ENCODE measurements at regions not wholly inside any gene's neighbourhood (a gene's known extent, or its start where the extent isn't known, plus 50 kb on each side); places are given as distances from the start of the nearest gene placed in this dataset.

- TF ChIP-seq KAT2A (conservative IDR thresholded peaks at IDR 0.05; ENCODE audit: control insufficient read depth, low read depth, low read length), result no peak
- no peak for TF ChIP-seq ZBTB11 (CRISPR knock-in tag; IDR thresholded peaks at IDR 0.05)
- no peak for TF ChIP-seq FOXM1 (IDR thresholded peaks at IDR 0.05; ENCODE audit: low read depth, low read length)
- no peak for TF ChIP-seq POLR2AphosphoS5 (IDR thresholded peaks at IDR 0.05; ENCODE audit: low read length)
- TF ChIP-seq, protein P1, sequence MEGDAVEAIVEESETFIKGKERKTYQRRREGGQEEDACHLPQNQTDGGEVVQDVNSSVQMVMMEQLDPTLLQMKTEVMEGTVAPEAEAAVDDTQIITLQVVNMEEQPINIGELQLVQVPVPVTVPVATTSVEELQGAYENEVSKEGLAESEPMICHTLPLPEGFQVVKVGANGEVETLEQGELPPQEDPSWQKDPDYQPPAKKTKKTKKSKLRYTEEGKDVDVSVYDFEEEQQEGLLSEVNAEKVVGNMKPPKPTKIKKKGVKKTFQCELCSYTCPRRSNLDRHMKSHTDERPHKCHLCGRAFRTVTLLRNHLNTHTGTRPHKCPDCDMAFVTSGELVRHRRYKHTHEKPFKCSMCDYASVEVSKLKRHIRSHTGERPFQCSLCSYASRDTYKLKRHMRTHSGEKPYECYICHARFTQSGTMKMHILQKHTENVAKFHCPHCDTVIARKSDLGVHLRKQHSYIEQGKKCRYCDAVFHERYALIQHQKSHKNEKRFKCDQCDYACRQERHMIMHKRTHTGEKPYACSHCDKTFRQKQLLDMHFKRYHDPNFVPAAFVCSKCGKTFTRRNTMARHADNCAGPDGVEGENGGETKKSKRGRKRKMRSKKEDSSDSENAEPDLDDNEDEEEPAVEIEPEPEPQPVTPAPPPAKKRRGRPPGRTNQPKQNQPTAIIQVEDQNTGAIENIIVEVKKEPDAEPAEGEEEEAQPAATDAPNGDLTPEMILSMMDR (IDR thresholded peaks at IDR 0.05 in 2 of 3, conservative IDR thresholded peaks at IDR 0.05 in 1 of 3; ENCODE audit: control insufficient read depth in 2 of 3, extremely low read depth in 1 of 3, insufficient read depth in 1 of 3, low read depth in 3 of 3, low read length in 3 of 3), result no peak
- TF ChIP-seq SPI1 (IDR thresholded peaks at IDR 0.05; ENCODE audit: borderline replicate concordance, insufficient read depth, low read depth, low read length), result no peak
- TF ChIP-seq EZH2 (IDR thresholded peaks at IDR 0.05; ENCODE audit: borderline replicate concordance, control insufficient read depth, low read depth, low read length), result no peak
- TF ChIP-seq MYC (IDR thresholded peaks at IDR 0.05; ENCODE audit: insufficient read depth, insufficient read length, insufficient replicate concordance, low read length, severe bottlenecking), result no peak
- no peak for TF ChIP-seq ZNF274 (IDR thresholded peaks at IDR 0.05; ENCODE audit: insufficient read depth, insufficient read length)
- no peak for TF ChIP-seq E2F4 (IDR thresholded peaks at IDR 0.05; ENCODE audit: low read depth, low read length)
- no peak for TF ChIP-seq SUPT20H (IDR thresholded peaks at IDR 0.05; ENCODE audit: borderline replicate concordance, control insufficient read depth, low read depth, low read length)
- TF ChIP-seq CHD4 (IDR thresholded peaks at IDR 0.05), result no peak
- no peak for TF ChIP-seq BCL3 (IDR thresholded peaks at IDR 0.05; ENCODE audit: borderline replicate concordance, insufficient read depth, low read depth, low read length, poor library complexity, severe bottlenecking)
- no peak for TF ChIP-seq TAF1 (IDR thresholded peaks at IDR 0.05; ENCODE audit: borderline replicate concordance, low read depth, low read length)
Measured at GRCh38 chr16:61030616-61031015, 1005.6 kb downstream of the CDH8 start.
